ENCODE measurements at regions not wholly inside any gene's neighbourhood (a gene's known extent, or its start where the extent isn't known, plus 50 kb on each side); places are given as distances from the start of the nearest gene placed in this dataset.

- DNase-seq = no peak
Measured at GRCh38 chr4:62835631-62836030, 1573.6 kb downstream of the TECRL start.

- no peak for DNase-seq
Measured at GRCh38 chr4:62822306-62822705, 1586.9 kb downstream of the TECRL start.

- no peak for DNase-seq
Measured at GRCh38 chr4:62816566-62816965, 1592.7 kb downstream of the TECRL start.

GRCh38 chr4:62814510-62815047, 1594.7 kb downstream of the TECRL start:
- DNase-seq = peak; percentile 3

GRCh38 chr4:62806816-62807215, 1602.4 kb downstream of the TECRL start:
- DNase-seq = no peak

GRCh38 chr4:62804075-62804474, 1603.9 kb downstream of the ADGRL3 start:
- no peak for DNase-seq

- no peak for DNase-seq
Measured at GRCh38 chr4:62797221-62797620, 1597.1 kb downstream of the ADGRL3 start.

- DNase-seq = no peak
Measured at GRCh38 chr4:62791386-62791785, 1591.3 kb downstream of the ADGRL3 start.

GRCh38 chr4:62771983-62772557, 1571.9 kb downstream of the ADGRL3 start:
- DNase-seq = peak; percentile 55

GRCh38 chr4:62740296-62740695, 1540.2 kb downstream of the ADGRL3 start:
- DNase-seq = no peak

GRCh38 chr4:62717154-62717553, 1517.0 kb downstream of the ADGRL3 start:
- peak; percentile 31 for DNase-seq

- no peak for DNase-seq
Measured at GRCh38 chr4:62711575-62711974, 1511.4 kb downstream of the ADGRL3 start.

- peak; percentile 57 for DNase-seq
Measured at GRCh38 chr4:62709618-62710252, 1509.6 kb downstream of the ADGRL3 start.

- no peak for DNase-seq
Measured at GRCh38 chr4:62706423-62706822, 1506.3 kb downstream of the ADGRL3 start.

- DNase-seq = no peak
Measured at GRCh38 chr4:62683799-62684566, 1483.9 kb downstream of the ADGRL3 start.

- DNase-seq = peak; percentile 2
Measured at GRCh38 chr4:62676962-62677361, 1476.8 kb downstream of the ADGRL3 start.

GRCh38 chr4:62670514-62670913, 1470.4 kb downstream of the ADGRL3 start:
- peak; percentile 89 for DNase-seq

- DNase-seq = peak; percentile 4
Measured at GRCh38 chr4:62661821-62662220, 1461.7 kb downstream of the ADGRL3 start.

GRCh38 chr4:62656006-62656405, 1455.9 kb downstream of the ADGRL3 start:
- no peak for DNase-seq

- peak; percentile 60 for DNase-seq
Measured at GRCh38 chr4:62644372-62644771, 1444.2 kb downstream of the ADGRL3 start.

GRCh38 chr4:62640296-62640695, 1440.2 kb downstream of the ADGRL3 start:
- peak; percentile 57 for DNase-seq

GRCh38 chr4:62627671-62628070, 1427.5 kb downstream of the ADGRL3 start:
- no peak for DNase-seq

GRCh38 chr4:62627141-62627540, 1427.0 kb downstream of the ADGRL3 start:
- DNase-seq = no peak

GRCh38 chr4:62622089-62622488, 1422.0 kb downstream of the ADGRL3 start:
- DNase-seq = no peak
